Upper lobe of left lung (tissue), 6 donors: ENCODE measurements at regions not wholly inside any gene's neighbourhood (a gene's known extent, or its start where the extent isn't known, plus 50 kb on each side); places are given as distances from the start of the nearest gene placed in this dataset.
"Not testable (repeated sequence)": the region's sequence is repeated elsewhere in the genome, so short reads cannot be mapped to it uniquely, and the experiment has no call there.

ENCODE experiments used
- ATAC-seq, 2 donors: fragments of 200-7000 bp; cut with Tn5 transposase; one replicate each; pipeline ENCODE4 v1.9.1; 2022; ENCODE audit warnings: mild to moderate bottlenecking in 2 of 2, moderate library complexity in 2 of 2; ENCODE audit not compliant: low FRiP score in 2 of 2
- DNase-seq, 2 donors: peaks; one replicate each; pipeline ENCODE4 v3.0.0-alpha.2; 2019 to 2020
- H3K27ac ChIP-seq, 4 donors: fragments of 200-600 bp; sonication (generic); one replicate each; pipeline ENCODE4 v1.5.1; 2016 to 2019
- H3K27me3 ChIP-seq, 4 donors: fragments of 200-600 bp; sonication (generic); one replicate each; pipeline ENCODE4 v1.5.1; 2017 to 2019
- H3K36me3 ChIP-seq, 4 donors: fragments of 200-600 bp; sonication (generic); one replicate each; pipeline ENCODE4 v1.5.1; 2016 to 2019
- H3K4me1 ChIP-seq, 4 donors: fragments of 200-600 bp; sonication (generic); one replicate each; pipeline ENCODE4 v1.5.1; 2018 to 2019
- H3K4me3 ChIP-seq, 4 donors: fragments of 200-600 bp; sonication (generic); one replicate each; pipeline ENCODE4 v1.5.1; 2017 to 2019; ENCODE audit warnings: mild to moderate bottlenecking in 2 of 4, moderate library complexity in 1 of 4
- H3K9me3 ChIP-seq, 4 donors: fragments of 200-600 bp; sonication (generic); one replicate each; pipeline ENCODE4 v1.5.1; 2018 to 2019
- CTCF ChIP-seq, 6 experiments: fragments of 450-650 bp in 4 of 6; fragments of 200-600 bp in 2 of 6; sonication (generic) in 2 of 6; IDR thresholded peaks; one replicate each; pipeline ENCODE4 v1.5.1; 2016 to 2019; ENCODE audit warnings: antibody characterized with exemption in 6 of 6
- EP300 ChIP-seq, 4 donors: sonication (generic); formaldehyde crosslinking; IDR thresholded peaks; one replicate each; pipeline ENCODE4 v1.5.1; 2017; ENCODE audit warnings: antibody characterized with exemption in 4 of 4, control low read depth in 2 of 4
- POLR2A ChIP-seq, 4 donors: fragments of 450-650 bp; IDR thresholded peaks; one replicate each; pipeline ENCODE4 v1.5.1; 2016 to 2017; ENCODE audit warnings: antibody characterized with exemption in 4 of 4, mild to moderate bottlenecking in 2 of 4
- POLR2AphosphoS5 ChIP-seq, 2 donors: sonication (generic); formaldehyde crosslinking; IDR thresholded peaks; one replicate each; pipeline ENCODE4 v1.5.1; 2017; ENCODE audit warnings: antibody characterized with exemption in 2 of 2
- WGBS, 2 donors: methylation state at CpG; one replicate each; pipeline ENCODE4 v1.1.5; 2017 to 2018; 5-methylcytosine and 5-hydroxymethylcytosine counted together
- donor health status: DM: no; HTN: no; CAD: no; lungs with moderate emphysema.
- donor health status: DM: no; HTN: yes; CAD: no; lungs with severe emphysema.

- DNase-seq (peak; percentile 12 to 67), ATAC-seq (no peak)
- H3K9me3 ChIP-seq, result peaks cover 12 to 93% (median 48%) of the 10 kb centered on the region in 4 donors
- no peaks in the 10 kb centered on the region for H3K4me1 ChIP-seq
- H3K4me3 ChIP-seq, result no peak overlapping the region
- no peaks in the 10 kb centered on the region for H3K36me3 ChIP-seq
- 72 to 74% methylated on average over 20 of the region's 22 CpGs for WGBS, 2 donors
- H3K27me3 ChIP-seq, result no peaks in the 10 kb centered on the region
- TF ChIP-seq POLR2AphosphoS5 (IDR thresholded peaks at IDR 0.05), result no peak
- TF ChIP-seq CTCF (IDR thresholded peaks at IDR 0.05), result no peak
- no peak for TF ChIP-seq EP300 (IDR thresholded peaks at IDR 0.05)
- no peak for TF ChIP-seq POLR2A (IDR thresholded peaks at IDR 0.05)
- no peak overlapping the region for H3K27ac ChIP-seq
These were observed 383.3 kb downstream of the ALG10 start for GRCh38 chr12:34405286-34406227.

- DNase-seq (peak; percentile 14 to 17), ATAC-seq (peak in 1 of 2 donors; percentile 6)
- Histone ChIP-seq H3K27me3 (no peaks in the 10 kb centered on the region), H3K4me3 (no peak overlapping the region), H3K36me3 (no peaks in the 10 kb centered on the region), H3K4me1 (no peaks in the 10 kb centered on the region), H3K27ac (no peak overlapping the region), H3K9me3 (peaks cover 16 to 89% (median 50%) of the 10 kb centered on the region in 4 donors)
- TF ChIP-seq POLR2A (IDR thresholded peaks at IDR 0.05) (no peak), POLR2AphosphoS5 (IDR thresholded peaks at IDR 0.05) (no peak), CTCF (IDR thresholded peaks at IDR 0.05) (no peak), EP300 (IDR thresholded peaks at IDR 0.05) (no peak)
- WGBS, 2 donors, result 71 to 83% methylated on average over 18 of the region's 18 CpGs
These were observed 384.1 kb downstream of the ALG10 start for GRCh38 chr12:34406228-34406995.

GRCh38 chr12:34406996-34407300 lies 384.7 kb downstream of the ALG10 start:
- ATAC-seq (peak in 1 of 2 donors; percentile 23), DNase-seq (peak; percentile 12 to 13)
- H3K27ac ChIP-seq, result no peak overlapping the region
- no peak overlapping the region for H3K4me3 ChIP-seq
- peaks cover 16 to 88% (median 51%) of the 10 kb centered on the region in 4 donors for H3K9me3 ChIP-seq
- no peak for TF ChIP-seq POLR2A (IDR thresholded peaks at IDR 0.05)
- TF ChIP-seq POLR2AphosphoS5 (IDR thresholded peaks at IDR 0.05), result no peak
- TF ChIP-seq CTCF (IDR thresholded peaks at IDR 0.05), result no peak
- TF ChIP-seq EP300 (IDR thresholded peaks at IDR 0.05), result no peak
- no peaks in the 10 kb centered on the region for H3K27me3 ChIP-seq
- H3K4me1 ChIP-seq, result no peaks in the 10 kb centered on the region
- no peaks in the 10 kb centered on the region for H3K36me3 ChIP-seq
- WGBS, 2 donors, result 70 to 87% methylated on average over 8 of the region's 8 CpGs

GRCh38 chr12:34407813-34408212 lies 385.5 kb downstream of the ALG10 start:
- TF ChIP-seq POLR2AphosphoS5 (IDR thresholded peaks at IDR 0.05), result no peak
- TF ChIP-seq EP300 (IDR thresholded peaks at IDR 0.05), result no peak
- no peak for TF ChIP-seq CTCF (IDR thresholded peaks at IDR 0.05)
- TF ChIP-seq POLR2A (IDR thresholded peaks at IDR 0.05), result no peak
- DNase-seq (no peak), ATAC-seq (no peak)
- 79% methylated on average over 5 of the region's 5 CpGs for WGBS, 2 donors
- Histone ChIP-seq H3K4me1 (no peaks in the 10 kb centered on the region), H3K27ac (no peak overlapping the region), H3K4me3 (no peak overlapping the region), H3K36me3 (no peaks in the 10 kb centered on the region), H3K9me3 (peaks cover 16 to 86% (median 59%) of the 10 kb centered on the region in 4 donors), H3K27me3 (no peaks in the 10 kb centered on the region)

GRCh38 chr12:34431509-34431908 lies 409.2 kb downstream of the ALG10 start:
- peaks cover 0 to 49% (median 6%) of the 10 kb centered on the region in 4 donors for H3K9me3 ChIP-seq
- H3K4me3 ChIP-seq, ATAC-seq, H3K27ac ChIP-seq, H3K4me1 ChIP-seq, H3K36me3 ChIP-seq, H3K27me3 ChIP-seq, DNase-seq: not testable (repeated sequence)
- 69 to 75% methylated on average over 3 to 4 of the region's 4 CpGs for WGBS, 2 donors
